ENCODE measurements at regions not wholly inside any gene's neighbourhood (a gene's known extent, or its start where the extent isn't known, plus 50 kb on each side); places are given as distances from the start of the nearest gene placed in this dataset.
"Not testable (repeated sequence)": the region's sequence is repeated elsewhere in the genome, so short reads cannot be mapped to it uniquely, and the experiment has no call there.

GRCh38 chr13:109330123-109330522 lies 456.3 kb downstream of the IRS2 start:
- DNase-seq (ENCODE audit: low read depth), result no peak

DNA sequence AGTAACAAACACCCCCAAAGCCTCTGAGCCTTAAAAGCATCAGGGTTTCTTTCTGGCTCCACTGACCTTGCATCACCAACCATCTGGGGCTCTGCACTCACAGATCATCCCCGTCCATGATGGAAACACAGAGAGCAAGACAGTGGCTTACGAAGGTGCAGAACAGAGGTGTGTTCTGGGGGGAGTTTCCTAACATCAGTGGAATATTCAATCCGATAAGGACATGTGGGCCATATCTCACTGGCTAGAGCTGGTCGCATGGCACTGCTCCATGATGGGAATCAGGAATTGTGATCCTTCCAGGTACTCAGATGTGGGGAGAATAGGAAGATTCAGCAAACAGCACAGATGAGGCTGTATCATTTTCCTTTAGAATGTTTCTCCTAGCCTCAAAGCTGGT lies 457.2 kb downstream of the IRS2 start:
- DNase-seq (ENCODE audit: low read depth), result no peak

DNA sequence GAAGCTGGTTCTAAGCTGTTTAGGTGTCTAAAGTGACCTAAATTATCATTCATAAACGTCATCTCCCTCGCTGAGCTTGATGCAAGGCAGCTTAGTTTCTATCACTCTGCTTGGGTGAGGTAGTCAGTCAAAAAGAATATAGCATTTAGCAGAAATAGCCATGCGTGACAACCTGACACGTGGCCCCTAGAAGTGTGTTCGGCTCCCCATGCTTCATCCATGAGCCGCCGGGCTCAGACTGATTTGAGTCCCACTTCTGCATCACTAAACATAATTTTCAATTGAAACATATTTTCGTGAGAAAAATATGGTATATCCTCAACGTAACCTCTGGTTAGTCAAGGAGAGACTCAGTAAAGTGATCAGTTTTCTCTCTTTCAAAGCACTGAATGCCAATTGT lies 459.8 kb downstream of the IRS2 start:
- no peak for DNase-seq (ENCODE audit: low read depth)

GRCh38 chr13:109323338-109323737 lies 463.0 kb downstream of the IRS2 start:
- DNase-seq (ENCODE audit: low read depth), result no peak

- no peak for DNase-seq (ENCODE audit: low read depth)
Measured at GRCh38 chr13:109318945-109319590, 467.3 kb downstream of the IRS2 start.

- no peak for DNase-seq (ENCODE audit: low read depth)
Measured at GRCh38 chr13:109315481-109315880, 470.9 kb downstream of the IRS2 start.

GRCh38 chr13:109314101-109314500 lies 472.3 kb downstream of the IRS2 start:
- no peak for DNase-seq (ENCODE audit: low read depth)

- DNase-seq (ENCODE audit: low read depth), result no peak
Measured at GRCh38 chr13:109312399-109312798, 474.0 kb downstream of the IRS2 start.

- DNase-seq (ENCODE audit: low read depth), result not testable (repeated sequence)
Measured at GRCh38 chr13:109311431-109311976, 474.9 kb downstream of the IRS2 start.

GRCh38 chr13:109309625-109310363 lies 476.6 kb downstream of the IRS2 start:
- no peak for DNase-seq (ENCODE audit: low read depth)

- no peak for DNase-seq (ENCODE audit: low read depth)
Measured at GRCh38 chr13:109307027-109307426, 479.4 kb downstream of the IRS2 start.

- DNase-seq (ENCODE audit: low read depth), result no peak
Measured at GRCh38 chr13:109301726-109302125, 484.7 kb downstream of the IRS2 start.

DNA sequence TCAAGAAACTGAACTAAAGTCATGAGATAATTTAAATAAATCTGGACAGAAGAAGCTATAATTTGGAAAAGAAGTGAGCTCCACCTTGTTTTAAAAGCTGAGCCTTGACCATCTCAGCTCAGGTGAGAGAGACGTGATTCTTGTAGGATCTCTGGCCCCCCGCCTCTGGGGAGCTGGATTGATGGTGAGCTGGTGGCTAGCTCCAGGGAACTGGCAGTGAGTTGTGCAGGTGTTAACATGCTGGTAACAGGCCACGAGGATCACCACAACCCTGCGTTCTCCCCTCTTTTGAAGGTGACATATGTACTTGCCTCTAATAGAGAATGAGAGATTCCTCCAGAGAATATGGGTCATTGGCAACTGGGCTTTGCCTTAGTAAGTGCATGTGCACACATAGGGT lies 485.1 kb downstream of the IRS2 start:
- no peak for DNase-seq (ENCODE audit: low read depth)

GRCh38 chr13:109297628-109298027 lies 488.8 kb downstream of the IRS2 start:
- peak; percentile 85 for DNase-seq (ENCODE audit: low read depth)

DNA sequence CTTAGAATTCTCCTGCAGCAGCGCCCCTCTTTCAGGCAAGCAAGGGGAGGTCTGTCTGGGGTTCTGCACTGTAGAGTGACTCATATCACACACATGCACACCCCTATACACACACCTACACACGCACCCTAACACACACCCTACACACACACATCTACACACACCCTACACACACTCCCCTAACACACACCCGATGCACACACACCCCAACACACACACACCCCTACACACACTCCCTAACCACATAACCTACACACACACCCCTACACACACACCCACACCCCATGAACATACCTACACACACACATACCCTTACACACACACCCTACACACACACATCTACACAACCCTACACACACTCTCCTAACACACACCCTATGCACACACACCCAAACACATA lies 493.2 kb downstream of the IRS2 start:
- DNase-seq (ENCODE audit: low read depth), result no peak

DNA sequence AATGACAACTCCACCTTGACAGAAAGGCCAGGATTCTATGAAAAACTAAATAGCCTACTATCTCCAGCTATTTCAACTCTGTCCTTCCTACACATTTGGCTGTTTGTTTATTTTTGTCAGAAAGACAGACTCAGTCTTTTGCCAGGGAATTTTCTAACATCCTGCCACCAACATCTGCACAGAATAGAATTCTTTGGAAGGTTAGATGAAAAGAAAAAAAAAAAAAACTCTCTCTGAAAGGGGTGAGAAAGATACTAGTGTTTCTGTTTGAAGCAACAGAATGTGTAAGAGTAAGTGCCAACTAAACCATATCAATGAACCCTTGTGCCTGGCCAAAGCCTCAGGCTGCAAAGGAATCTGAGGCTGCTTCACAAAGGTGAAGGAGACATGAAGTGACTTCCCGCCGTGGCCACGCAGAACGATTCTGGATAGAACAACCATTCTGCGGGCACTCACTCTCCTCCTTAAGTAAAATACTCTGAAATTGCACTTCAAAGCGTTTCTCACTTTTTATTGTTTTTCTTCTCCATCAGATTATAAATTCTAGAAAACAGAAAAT lies 498.2 kb downstream of the IRS2 start:
- DNase-seq (ENCODE audit: low read depth), result no peak

GRCh38 chr13:109287553-109287952 lies 498.8 kb downstream of the IRS2 start:
- DNase-seq (ENCODE audit: low read depth), result no peak

DNA sequence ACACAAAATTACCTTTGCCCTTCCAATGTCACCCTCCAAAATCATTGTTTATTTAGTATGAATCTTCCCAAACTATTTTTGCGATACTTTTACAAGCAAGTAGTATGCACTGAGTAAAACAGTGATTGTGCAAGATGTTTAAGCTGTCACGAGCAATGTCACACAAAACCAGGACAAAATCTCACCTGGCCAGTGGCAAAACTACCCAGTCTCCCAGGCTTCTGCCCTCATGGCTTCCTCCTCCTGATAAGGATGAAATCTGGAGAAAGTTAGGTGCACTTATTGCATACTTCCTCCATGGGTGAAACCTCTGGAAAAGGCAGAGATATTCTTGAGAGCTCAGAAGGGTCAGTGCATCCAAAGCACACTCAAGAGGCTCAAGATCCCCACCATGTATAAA lies 500.8 kb downstream of the IRS2 start:
- no peak for DNase-seq (ENCODE audit: low read depth)

- no peak for DNase-seq (ENCODE audit: low read depth)
Measured at GRCh38 chr13:109281903-109282635, 504.3 kb downstream of the IRS2 start.

DNA sequence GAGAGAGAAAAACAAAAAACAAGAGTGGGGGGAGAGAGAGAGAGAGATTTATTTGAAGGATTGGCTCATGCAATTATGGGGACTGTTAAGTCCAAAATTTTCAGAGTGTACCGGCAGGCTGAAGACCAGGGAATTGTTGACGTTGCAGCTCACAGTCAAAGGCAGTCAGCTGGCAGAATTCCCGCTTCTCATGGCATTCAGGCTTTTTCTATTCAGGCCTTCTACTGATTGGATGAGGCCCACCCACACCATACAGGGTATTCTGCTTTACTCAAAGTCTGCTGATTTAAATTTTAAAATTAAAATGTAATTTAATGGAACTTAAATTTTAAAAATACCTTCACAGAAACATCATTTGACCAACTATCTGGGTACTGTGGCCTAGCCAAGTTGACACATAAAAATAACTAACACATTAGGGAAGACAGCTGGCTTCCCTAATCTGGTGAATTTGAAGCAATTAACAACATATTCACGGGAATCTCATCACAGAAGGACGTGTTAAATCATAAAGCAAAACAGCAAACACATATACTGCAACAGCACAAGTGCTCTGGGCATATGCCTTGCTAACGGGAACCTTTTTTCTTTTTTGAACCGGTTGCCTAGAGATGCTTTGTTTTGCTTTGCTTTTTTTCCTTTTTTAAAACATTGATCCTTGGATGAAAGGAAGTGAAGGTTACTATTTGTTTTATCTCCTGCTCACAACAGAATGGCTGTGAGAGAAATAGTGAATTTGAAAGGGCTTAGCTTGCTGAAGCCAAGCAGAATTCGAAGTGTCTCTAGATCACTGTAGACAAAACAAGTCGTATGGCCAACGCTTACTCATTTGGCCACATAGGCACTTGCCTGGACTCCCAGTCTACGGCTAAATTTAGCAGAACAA lies 505.1 kb downstream of the IRS2 start:
- DNase-seq (ENCODE audit: low read depth), result no peak

DNA sequence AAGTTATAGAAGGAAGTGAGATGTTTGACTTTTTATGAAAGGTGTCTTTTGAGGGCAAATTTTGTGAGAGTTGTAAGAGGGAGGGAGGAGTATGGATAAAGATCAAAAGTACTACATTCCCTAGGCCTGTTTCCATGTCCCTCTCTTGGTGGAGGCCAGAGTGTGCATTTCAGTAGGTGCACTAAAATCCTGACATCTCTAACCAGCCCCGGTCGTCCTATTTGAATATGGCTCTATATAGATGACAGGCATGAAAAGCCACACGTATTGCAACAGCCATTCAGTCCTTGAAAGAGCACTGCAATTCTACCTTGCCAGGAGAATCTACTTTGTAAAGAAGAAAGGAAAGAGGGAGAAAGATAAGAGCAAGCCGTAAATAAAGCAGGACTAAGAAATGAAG lies 510.1 kb downstream of the IRS2 start:
- no peak for DNase-seq (ENCODE audit: low read depth)
